Left hindlimb (tissue), 1 donor: ENCODE measurements at regions not wholly inside any gene's neighbourhood (a gene's known extent, or its start where the extent isn't known, plus 50 kb on each side); places are given as distances from the start of the nearest gene placed in this dataset.

Experiments used
- DNase-seq: peaks from one replicate; pipeline ENCODE4 v3.0.0-alpha.2; 2018

- DNase-seq: no peak
Observed at GRCh38 chr18:22628795-22629510, 211.2 kb upstream of the CTAGE1 start.

DNA sequence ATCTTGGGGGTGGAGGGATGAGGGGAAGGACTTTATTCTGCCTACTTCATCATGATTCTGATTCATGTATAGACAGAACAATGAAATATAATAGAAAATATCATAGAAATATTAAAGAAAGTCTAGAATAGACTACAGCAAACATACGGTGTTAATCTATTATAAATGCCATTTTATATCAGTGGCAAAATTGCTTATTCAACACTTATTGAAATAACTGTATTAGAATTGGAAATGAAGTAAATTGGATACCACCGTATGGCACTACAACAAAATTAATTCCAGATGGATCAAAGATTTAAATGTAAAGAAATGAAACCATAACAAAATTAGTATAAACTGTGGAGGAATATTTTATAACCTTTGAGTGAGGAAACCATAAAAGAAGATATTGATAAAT is 213.3 kb upstream of the CTAGE1 start:
- no peak for DNase-seq

- no peak for DNase-seq
Observed at GRCh38 chr18:22632191-22632590, 214.5 kb upstream of the CTAGE1 start.

GRCh38 chr18:22634464-22634863 is 216.7 kb upstream of the CTAGE1 start:
- no peak for DNase-seq

DNA sequence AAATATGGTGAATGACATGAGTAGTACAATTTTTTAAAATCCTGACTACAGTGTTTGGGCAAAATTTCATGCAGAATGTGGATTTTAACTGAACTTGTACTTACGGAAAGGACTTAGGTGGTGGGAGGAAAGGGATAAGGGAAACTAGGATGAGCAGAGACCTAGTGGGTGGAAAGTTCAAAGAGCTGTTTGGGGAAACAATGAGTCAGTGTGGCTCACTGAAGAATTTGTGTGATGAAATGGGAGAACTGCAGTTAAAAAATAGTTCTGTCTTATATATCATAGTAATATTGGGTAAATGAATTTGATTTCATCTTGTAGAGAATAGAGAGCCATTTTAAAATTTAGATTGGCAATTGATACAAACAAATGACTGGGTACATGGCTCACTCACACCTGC is 220.1 kb upstream of the CTAGE1 start:
- no peak for DNase-seq

GRCh38 chr18:22639026-22639463 is 221.3 kb upstream of the CTAGE1 start:
- DNase-seq: no peak

DNA sequence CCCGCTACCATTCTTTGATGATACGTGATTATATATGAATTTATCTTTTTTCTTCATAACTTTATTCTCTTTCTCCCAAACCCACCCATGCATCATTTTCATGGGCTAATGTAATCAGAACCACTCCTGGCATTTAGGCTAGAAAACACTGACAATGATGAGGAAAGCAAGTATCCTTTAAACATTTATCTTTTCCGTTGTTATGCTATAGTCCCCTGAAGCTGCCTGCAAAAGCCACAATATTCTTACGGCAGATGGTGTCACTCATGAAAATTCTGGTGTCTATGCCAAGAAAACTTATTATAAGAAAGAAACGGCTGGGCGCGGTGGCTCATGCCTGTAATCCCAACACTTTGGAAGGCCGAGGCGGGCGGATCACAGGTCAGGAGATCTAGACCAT is 221.8 kb upstream of the CTAGE1 start:
- DNase-seq: no peak

- DNase-seq: no peak
Observed at GRCh38 chr18:22640281-22640842, 222.6 kb upstream of the CTAGE1 start.

- no peak for DNase-seq
Observed at GRCh38 chr18:22641958-22642357, 224.2 kb upstream of the CTAGE1 start.

DNA sequence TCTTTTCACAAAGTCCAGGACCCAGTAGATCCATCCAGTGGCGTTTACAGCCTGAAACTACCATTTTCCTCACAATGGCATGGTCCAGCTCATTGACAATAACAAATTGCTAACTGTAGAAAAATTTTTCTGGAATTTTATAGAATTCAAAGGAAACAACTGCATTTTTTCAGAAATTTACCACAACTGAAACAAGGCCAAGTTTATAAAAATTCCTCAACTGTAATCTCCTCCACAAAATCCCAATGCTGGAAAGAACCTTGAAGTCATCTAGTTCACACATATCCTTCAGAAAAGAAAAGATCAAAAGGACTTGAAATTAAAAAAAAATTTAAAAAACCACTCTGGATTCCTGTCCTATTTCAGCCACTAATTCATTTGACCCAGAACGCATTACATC is 226.0 kb upstream of the CTAGE1 start:
- no peak for DNase-seq

GRCh38 chr18:22650247-22650646 is 232.5 kb upstream of the CTAGE1 start:
- DNase-seq: no peak

GRCh38 chr18:22657619-22658018 is 239.9 kb upstream of the CTAGE1 start:
- DNase-seq: no peak

DNA sequence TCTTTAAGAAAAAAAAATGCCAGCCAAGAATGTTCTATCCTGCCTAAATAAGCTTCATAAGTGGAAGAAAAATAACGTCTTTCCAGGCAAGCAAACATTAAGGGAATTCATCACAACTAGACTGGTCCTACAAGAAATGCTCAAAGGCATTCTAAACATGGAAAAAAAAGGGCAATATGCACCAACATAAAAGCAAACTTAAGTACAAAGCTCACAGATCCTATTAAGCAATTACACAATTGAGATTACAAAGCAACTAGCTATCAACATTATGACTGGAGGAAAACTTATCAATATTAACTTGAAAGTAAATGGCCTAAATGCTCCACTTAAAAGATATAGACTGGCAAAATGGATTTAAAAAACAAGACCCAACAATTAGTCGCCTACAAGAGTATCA is 240.6 kb upstream of the CTAGE1 start:
- no peak for DNase-seq

DNA sequence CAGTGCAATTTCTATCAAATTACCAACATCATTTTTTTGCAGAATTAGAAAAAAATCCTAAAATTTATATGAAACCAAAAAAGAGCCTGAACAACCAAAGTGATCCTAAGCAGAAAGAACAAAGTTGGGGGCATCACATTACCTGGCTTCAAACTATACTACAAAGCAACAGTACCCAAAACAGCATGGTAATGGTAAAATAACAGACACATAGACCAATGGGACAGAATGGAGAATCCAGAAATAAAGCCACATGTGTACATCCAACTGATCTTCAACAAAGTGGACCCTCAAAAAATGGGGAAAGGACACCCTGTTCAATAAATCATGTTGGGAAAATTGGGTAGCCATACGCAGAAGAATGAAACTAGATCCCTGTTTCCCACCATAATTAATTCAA is 245.7 kb upstream of the CTAGE1 start:
- DNase-seq: no peak

GRCh38 chr18:22666411-22666940 is 248.8 kb upstream of the CTAGE1 start:
- DNase-seq: no peak

GRCh38 chr18:22667156-22667555 is 249.4 kb upstream of the CTAGE1 start:
- no peak for DNase-seq

GRCh38 chr18:22667616-22668422 is 250.1 kb upstream of the CTAGE1 start:
- DNase-seq: no peak

DNA sequence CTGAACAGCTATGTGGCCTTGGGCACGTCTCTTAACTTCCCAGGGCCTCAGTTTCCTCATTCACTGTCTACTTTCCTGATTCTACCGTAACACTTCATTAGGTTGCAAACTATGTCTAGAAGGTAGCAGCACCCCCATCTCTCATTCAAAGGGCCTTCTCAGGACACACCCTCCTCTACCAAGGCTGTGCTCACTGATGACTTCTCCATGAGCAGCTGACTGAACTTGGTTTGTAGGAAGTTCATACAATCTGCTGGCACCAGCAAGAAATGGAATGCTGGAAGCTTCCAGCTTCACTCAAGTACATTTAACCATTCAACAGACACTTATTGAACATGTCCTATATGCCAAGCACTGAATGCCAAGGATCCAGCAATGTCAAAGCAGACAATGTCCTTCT is 250.8 kb upstream of the CTAGE1 start:
- DNase-seq: no peak

GRCh38 chr18:22670914-22671313 is 253.2 kb upstream of the CTAGE1 start:
- DNase-seq: no peak

DNA sequence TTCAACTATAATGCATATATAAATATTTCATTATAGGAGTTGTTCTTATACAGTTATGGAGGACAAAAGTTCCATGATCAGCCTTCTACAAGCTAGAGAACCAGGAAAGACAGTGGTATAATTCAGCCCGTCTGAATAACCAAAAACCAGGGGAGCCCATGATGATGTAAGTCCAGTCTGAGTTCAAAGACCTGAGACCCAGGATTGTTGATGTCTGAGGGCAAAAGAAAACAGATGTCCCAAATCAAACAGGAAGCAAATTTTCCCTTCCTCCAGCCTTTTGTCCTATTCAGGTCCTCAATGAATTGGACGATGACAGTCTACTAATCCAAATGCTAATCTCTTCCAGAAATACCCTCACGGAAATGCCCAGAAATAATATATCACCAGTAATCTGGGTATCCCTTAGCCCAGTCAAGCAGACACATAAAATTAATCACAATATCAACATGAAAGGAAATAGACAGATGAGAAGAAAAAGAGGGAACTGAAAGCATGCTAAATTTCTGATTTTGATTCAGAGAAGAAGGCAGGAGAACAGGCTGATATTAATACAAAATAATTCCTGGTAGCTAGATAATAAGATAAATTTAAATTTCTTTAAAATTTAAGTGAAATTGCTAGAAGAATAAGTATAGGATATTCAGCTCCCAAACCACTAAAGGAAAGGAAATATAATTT is 255.6 kb upstream of the CTAGE1 start:
- no peak for DNase-seq

GRCh38 chr18:22674272-22674671 is 256.6 kb upstream of the CTAGE1 start:
- DNase-seq: no peak

DNA sequence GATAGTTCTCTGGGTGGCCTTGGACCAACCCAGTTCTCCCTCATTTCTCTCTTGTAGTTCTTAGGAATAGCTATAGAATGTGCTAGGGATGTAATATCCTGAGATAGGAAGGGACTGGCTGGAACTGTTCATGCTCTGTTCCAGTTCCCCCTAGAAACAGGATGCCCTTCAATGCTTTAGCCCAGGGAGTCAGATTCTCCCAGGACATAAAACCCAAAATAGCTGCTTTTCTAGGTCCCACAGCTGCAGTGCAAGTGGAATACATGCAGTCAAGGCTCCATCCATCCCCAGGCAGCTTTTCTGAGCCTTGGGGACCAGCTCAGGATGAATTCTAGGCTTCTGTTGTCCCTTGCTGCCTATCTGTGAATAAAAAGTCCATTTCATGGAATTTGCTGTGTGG is 257.3 kb upstream of the CTAGE1 start:
- no peak for DNase-seq

DNA sequence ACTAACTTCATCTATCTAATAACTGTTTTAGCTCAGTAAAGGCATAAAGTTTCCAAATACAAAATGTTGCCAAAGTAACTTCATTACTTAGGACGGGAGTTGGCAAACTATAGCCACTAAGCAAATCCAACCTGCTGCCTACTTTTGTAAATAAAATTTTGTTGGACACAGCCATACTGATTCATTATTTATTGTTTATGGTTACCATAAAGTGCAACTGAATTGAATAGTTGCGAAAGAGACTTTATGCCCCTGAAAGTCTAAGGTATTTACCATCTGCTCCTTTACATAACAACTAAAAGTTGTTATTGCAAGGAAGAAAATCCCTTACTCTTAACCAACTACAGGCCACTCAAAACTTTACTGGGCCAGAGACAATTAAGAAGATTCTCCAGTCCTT is 256.7 kb upstream of the RBBP8 start:
- no peak for DNase-seq
